GM21786 (cell line): ENCODE measurements at regions not wholly inside any gene's neighbourhood (a gene's known extent, or its start where the extent isn't known, plus 50 kb on each side); places are given as distances from the start of the nearest gene placed in this dataset.
"Not testable (repeated sequence)": the region's sequence is repeated elsewhere in the genome, so short reads cannot be mapped to it uniquely, and the experiment has no call there.

Experiments
- ATAC-seq: cut with Tn5 transposase; IDR thresholded peaks from one replicate; pipeline ENCODE4 v1.9.1; 2021; ENCODE audit not compliant: unreplicated experiment

GRCh38 chr9:42325142-42325541 lies 141.7 kb downstream of the SPATA31A6 start:
- not testable (repeated sequence) for ATAC-seq

GRCh38 chr9:42325561-42325960 lies 142.1 kb downstream of the SPATA31A6 start:
- not testable (repeated sequence) for ATAC-seq

- ATAC-seq, result not testable (repeated sequence)
Measured at GRCh38 chr9:42326482-42326881, 143.0 kb downstream of the SPATA31A6 start.

GRCh38 chr9:42335342-42335741 lies 151.9 kb downstream of the SPATA31A6 start:
- ATAC-seq, result not testable (repeated sequence)

- ATAC-seq, result not testable (repeated sequence)
Measured at GRCh38 chr9:42335984-42336657, 152.7 kb downstream of the SPATA31A6 start.

- ATAC-seq, result not testable (repeated sequence)
Measured at GRCh38 chr9:42338275-42338674, 154.8 kb downstream of the SPATA31A6 start.

GRCh38 chr9:42339671-42340434 lies 156.4 kb downstream of the SPATA31A6 start:
- not testable (repeated sequence) for ATAC-seq

- ATAC-seq, result not testable (repeated sequence)
Measured at GRCh38 chr9:42340435-42340723, 156.9 kb downstream of the SPATA31A6 start.

GRCh38 chr9:42341860-42342259 lies 158.4 kb downstream of the SPATA31A6 start:
- not testable (repeated sequence) for ATAC-seq

GRCh38 chr9:42342297-42342696 lies 158.8 kb downstream of the SPATA31A6 start:
- not testable (repeated sequence) for ATAC-seq

GRCh38 chr9:42344508-42344907 lies 161.0 kb downstream of the SPATA31A6 start:
- ATAC-seq, result not testable (repeated sequence)

- not testable (repeated sequence) for ATAC-seq
Measured at GRCh38 chr9:42346916-42347315, 163.5 kb downstream of the SPATA31A6 start.

GRCh38 chr9:42349181-42349580 lies 165.7 kb downstream of the SPATA31A6 start:
- ATAC-seq, result not testable (repeated sequence)

GRCh38 chr9:42350412-42350811 lies 167.0 kb downstream of the SPATA31A6 start:
- not testable (repeated sequence) for ATAC-seq

- not testable (repeated sequence) for ATAC-seq
Measured at GRCh38 chr9:42357604-42358373, 174.3 kb downstream of the SPATA31A6 start.

GRCh38 chr9:42358626-42359247 lies 175.3 kb downstream of the SPATA31A6 start:
- not testable (repeated sequence) for ATAC-seq

GRCh38 chr9:42364410-42365243 lies 181.2 kb downstream of the SPATA31A6 start:
- ATAC-seq, result not testable (repeated sequence)

GRCh38 chr9:42365244-42365945 lies 181.9 kb downstream of the SPATA31A6 start:
- ATAC-seq, result peak; percentile 87

GRCh38 chr9:42368279-42368881 lies 184.9 kb downstream of the SPATA31A6 start:
- not testable (repeated sequence) for ATAC-seq
